GM18520 (cell line): ENCODE measurements at regions not wholly inside any gene's neighbourhood (a gene's known extent, or its start where the extent isn't known, plus 50 kb on each side); places are given as distances from the start of the nearest gene placed in this dataset.

Source experiments
- ATAC-seq: cut with Tn5 transposase; IDR thresholded peaks from one replicate; pipeline ENCODE4 v1.9.1; 2021; ENCODE audit not compliant: unreplicated experiment

DNA sequence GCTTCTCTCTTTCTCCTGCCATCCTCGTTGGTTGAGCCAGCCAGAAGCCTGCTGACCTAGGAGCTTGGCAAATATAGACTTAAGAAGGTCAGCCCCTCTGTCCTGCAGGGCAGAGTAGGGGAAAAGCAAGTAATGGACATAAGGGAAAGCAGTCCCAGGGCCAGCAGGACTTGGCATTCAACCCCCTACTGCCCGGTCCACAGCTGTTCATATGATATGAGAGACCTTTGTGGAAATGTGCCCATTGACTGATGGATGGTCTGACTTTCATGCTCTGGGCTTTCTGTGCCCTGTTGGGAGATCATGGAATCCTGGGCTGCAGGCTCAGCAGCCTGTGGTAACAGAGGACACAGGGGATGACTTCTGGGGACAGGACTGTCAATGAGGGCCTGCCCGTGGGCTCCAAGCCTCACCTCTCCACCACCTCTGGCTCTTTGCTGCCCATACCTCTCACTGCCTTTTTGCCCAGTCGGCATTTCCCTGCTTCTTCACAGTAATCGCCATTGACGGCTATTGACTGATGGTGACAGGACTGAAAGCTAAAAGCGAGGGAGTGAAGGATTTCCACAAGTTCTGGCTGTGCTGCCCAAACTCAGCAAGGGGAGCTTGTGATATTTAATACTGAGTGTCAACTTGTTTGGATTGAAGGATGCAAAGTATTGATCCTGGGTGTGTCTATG lies 60.0 kb upstream of the NMNAT3 start:
- no peak for ATAC-seq

GRCh38 chr3:139735191-139735590 lies 57.4 kb upstream of the NMNAT3 start:
- no peak for ATAC-seq

GRCh38 chr3:139732729-139733128 lies 55.0 kb upstream of the NMNAT3 start:
- ATAC-seq = no peak

DNA sequence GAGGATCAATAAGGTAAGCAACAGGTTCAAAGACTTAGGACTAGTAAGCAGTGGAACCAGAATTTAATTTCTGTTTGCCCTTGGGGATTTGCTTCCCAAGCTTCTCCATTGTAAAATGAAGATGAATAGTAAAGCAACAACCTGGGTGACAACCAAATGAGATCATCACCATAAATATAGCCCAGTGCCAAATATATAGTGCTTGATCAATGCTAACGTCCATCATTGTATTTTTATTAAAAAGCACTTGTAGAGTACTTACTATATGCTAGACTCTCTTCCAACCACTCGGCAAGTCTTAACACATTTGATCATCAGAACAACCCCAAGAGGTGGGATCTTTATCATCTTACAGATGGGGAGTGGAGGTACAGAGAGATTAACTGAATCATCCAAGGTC lies 51.5 kb upstream of the NMNAT3 start:
- no peak for ATAC-seq

DNA sequence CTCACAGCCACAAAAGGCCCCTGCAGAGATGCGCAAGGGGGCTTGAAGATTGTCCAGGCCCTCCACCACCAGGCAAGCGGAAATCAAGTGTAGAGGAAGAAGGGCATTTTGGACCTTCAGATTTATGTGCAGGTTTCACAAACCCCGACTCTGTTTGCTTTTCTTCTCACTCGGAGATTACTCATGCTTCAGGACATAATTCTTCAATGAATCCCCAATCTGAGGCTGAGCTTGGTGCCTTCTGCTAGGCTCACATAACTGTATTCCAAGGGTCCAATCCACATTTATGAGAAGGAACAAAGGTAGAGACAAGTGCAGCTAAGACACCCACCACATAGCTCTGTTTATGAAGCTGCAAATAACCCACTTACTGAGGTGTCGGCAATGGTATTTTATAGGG lies 50.6 kb upstream of the NMNAT3 start:
- no peak for ATAC-seq
